Adipocyte (in vitro differentiated cells): ENCODE measurements at regions not wholly inside any gene's neighbourhood (a gene's known extent, or its start where the extent isn't known, plus 50 kb on each side); places are given as distances from the start of the nearest gene placed in this dataset.

Source experiments
- DNase-seq: peaks from one replicate; pipeline ENCODE4 v3.0.0-alpha.2; 2015; ENCODE audit warnings: low read depth
- H3K27me3 ChIP-seq: replicated peaks from 2 replicates; pipeline ENCODE4 v1.7.0; 2013; ENCODE audit warnings: mild to moderate bottlenecking, low read length, moderate library complexity; ENCODE audit not compliant: control insufficient read depth, insufficient read depth
- H3K36me3 ChIP-seq: 2 replicates; pipeline ENCODE4 v1.7.0; 2013; ENCODE audit warnings: low read length, mild to moderate bottlenecking, moderate library complexity; ENCODE audit not compliant: control insufficient read depth, insufficient read depth, severe bottlenecking
- H3K4me1 ChIP-seq: 2 replicates; pipeline ENCODE4 v1.7.0; 2013; ENCODE audit warnings: mild to moderate bottlenecking, low read length, moderate library complexity; ENCODE audit not compliant: control insufficient read depth, insufficient read depth
- H3K4me3 ChIP-seq: 2 replicates; pipeline ENCODE4 v1.7.0; 2013; ENCODE audit warnings: mild to moderate bottlenecking, low read length, moderate library complexity
- H3K9ac ChIP-seq: 2 replicates; pipeline ENCODE4 v1.7.0; 2013; ENCODE audit warnings: mild to moderate bottlenecking, low read length, moderate library complexity
- H3K9me3 ChIP-seq: 2 replicates; pipeline ENCODE4 v1.7.0; 2013; ENCODE audit warnings: mild to moderate bottlenecking, low read length, moderate library complexity; ENCODE audit not compliant: control insufficient read depth

GRCh38 chr4:12145768-12146167, 717.1 kb upstream of the HS3ST1 start:
- H3K9me3 ChIP-seq: no peaks in the 10 kb centered on the region
- no peaks in the 10 kb centered on the region for H3K4me1 ChIP-seq
- H3K4me3 ChIP-seq: no peak overlapping the region
- H3K36me3 ChIP-seq: no peaks in the 10 kb centered on the region
- DNase-seq: no peak
- H3K9ac ChIP-seq: no peak overlapping the region
- no peaks in the 10 kb centered on the region for H3K27me3 ChIP-seq

- Histone ChIP-seq H3K4me3 (no peak overlapping the region), H3K36me3 (no peaks in the 10 kb centered on the region), H3K27me3 (no peaks in the 10 kb centered on the region), H3K4me1 (no peaks in the 10 kb centered on the region), H3K9me3 (no peaks in the 10 kb centered on the region), H3K9ac (no peak overlapping the region)
- no peak for DNase-seq
Observed at GRCh38 chr4:12145106-12145505, 716.4 kb upstream of the HS3ST1 start.

DNA sequence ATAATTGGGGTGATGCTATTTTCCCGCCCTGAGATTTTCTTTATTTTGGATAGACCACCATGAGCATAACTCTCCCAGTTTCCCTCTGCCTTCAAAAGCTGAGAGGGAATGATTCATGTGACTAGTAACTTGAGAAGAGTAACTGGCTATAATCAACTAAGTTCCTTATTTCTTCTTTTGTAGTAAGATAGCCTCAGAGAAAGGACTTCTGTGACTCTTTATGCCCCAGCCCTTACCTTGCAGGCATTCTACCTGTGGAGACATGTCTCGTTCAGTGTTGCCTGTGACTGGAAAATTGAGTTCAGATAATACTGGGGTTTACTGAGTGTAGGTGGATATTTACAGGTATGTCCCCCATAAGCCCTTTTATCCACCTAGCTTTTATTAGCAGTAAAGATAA, 715.4 kb upstream of the HS3ST1 start:
- Histone ChIP-seq H3K27me3 (no peaks in the 10 kb centered on the region), H3K36me3 (no peaks in the 10 kb centered on the region)

GRCh38 chr4:12140864-12141263, 712.2 kb upstream of the HS3ST1 start:
- H3K9me3 ChIP-seq: no peaks in the 10 kb centered on the region
- no peaks in the 10 kb centered on the region for H3K4me1 ChIP-seq
- no peaks in the 10 kb centered on the region for H3K36me3 ChIP-seq
- H3K9ac ChIP-seq: no peak overlapping the region
- H3K27me3 ChIP-seq: no peaks in the 10 kb centered on the region
- no peak overlapping the region for H3K4me3 ChIP-seq
- no peak for DNase-seq

More for the DNA sequence above, 715.4 kb upstream of the HS3ST1 start:
- no peak for DNase-seq
- Histone ChIP-seq H3K4me3 (no peak overlapping the region), H3K9me3 (no peaks in the 10 kb centered on the region), H3K9ac (no peak overlapping the region), H3K4me1 (no peaks in the 10 kb centered on the region)

DNA sequence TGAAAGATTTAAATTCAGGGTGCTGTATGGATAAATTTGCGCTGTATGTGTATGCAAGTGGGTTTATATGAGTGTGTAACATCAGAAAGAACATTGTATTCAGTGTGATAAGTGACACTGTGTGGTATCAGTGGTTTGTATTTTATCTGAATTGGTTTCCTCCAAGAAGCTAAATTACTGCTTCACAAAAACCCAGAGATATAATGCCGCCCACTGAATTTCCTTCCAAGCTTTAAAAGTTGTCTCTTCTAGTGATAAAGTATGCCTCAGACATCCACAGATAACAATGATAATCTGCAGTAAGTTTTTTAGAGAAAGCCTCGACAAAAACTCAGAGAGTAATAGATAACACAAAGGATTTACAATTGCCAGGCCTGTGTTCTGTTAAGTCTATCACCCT, 710.6 kb upstream of the HS3ST1 start:
- H3K4me1 ChIP-seq: no peaks in the 10 kb centered on the region
- H3K9ac ChIP-seq: no peak overlapping the region
- H3K9me3 ChIP-seq: no peaks in the 10 kb centered on the region
- no peak overlapping the region for H3K4me3 ChIP-seq
- no peak for DNase-seq
- H3K27me3 ChIP-seq: no peaks in the 10 kb centered on the region
- H3K36me3 ChIP-seq: no peaks in the 10 kb centered on the region

- Histone ChIP-seq H3K36me3 (no peaks in the 10 kb centered on the region), H3K27me3 (no peaks in the 10 kb centered on the region), H3K4me3 (no peak overlapping the region), H3K9ac (no peak overlapping the region), H3K4me1 (no peaks in the 10 kb centered on the region), H3K9me3 (peaks cover 5% of the 10 kb centered on the region)
- no peak for DNase-seq
Observed at GRCh38 chr4:12138488-12138887, 709.8 kb upstream of the HS3ST1 start.

DNA sequence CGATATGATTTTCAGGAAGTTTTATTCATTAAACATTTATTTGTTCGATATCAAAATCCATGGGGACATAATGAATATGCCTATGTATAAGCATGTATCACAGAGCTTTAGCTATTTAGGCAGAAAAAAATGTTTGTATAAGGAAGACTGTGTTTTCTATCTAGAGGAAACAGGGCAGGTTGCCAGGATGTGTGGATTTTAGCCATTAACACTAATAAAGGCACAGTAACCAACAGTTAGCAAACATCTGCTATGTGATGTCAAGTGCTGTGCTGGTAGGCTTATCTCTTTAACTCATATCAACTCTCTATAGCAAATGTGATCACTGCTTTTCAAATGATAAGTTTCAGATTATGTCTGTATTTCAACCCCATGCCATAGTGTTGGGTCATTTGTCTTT, 708.9 kb upstream of the HS3ST1 start:
- Histone ChIP-seq H3K36me3 (no peaks in the 10 kb centered on the region), H3K4me1 (no peaks in the 10 kb centered on the region), H3K9me3 (peaks cover 9% of the 10 kb centered on the region), H3K4me3 (no peak overlapping the region), H3K9ac (no peak overlapping the region), H3K27me3 (no peaks in the 10 kb centered on the region)
- no peak for DNase-seq

GRCh38 chr4:12126474-12126873, 697.8 kb upstream of the HS3ST1 start:
- no peak overlapping the region for H3K4me3 ChIP-seq
- no peaks in the 10 kb centered on the region for H3K4me1 ChIP-seq
- no peaks in the 10 kb centered on the region for H3K36me3 ChIP-seq
- no peak overlapping the region for H3K9ac ChIP-seq
- no peak for DNase-seq
- no peaks in the 10 kb centered on the region for H3K27me3 ChIP-seq
- H3K9me3 ChIP-seq: peaks cover 11% of the 10 kb centered on the region

DNA sequence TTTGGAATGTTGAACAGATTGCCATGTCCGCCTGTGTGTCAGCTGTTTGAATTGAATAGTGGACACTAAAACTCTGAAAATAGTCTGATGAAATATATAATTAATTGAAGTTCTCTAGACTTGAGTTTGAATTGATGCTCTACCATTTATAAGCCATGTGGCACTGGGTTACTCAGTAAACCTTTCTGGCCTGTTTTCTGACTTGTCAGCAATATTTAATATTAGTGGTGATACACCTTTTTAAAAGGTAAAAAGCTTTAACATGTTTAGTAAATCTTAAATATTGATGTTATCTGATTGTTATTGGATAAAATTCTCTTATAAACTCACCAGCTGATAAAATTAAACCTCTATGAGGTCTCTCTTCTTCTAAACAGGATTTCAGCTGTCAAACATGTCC, 695.4 kb upstream of the HS3ST1 start:
- Histone ChIP-seq H3K36me3 (no peaks in the 10 kb centered on the region), H3K9ac (no peak overlapping the region), H3K4me1 (no peaks in the 10 kb centered on the region), H3K27me3 (no peaks in the 10 kb centered on the region), H3K9me3 (peaks cover 4% of the 10 kb centered on the region), H3K4me3 (no peak overlapping the region)
- no peak for DNase-seq

GRCh38 chr4:12123707-12124106, 695.0 kb upstream of the HS3ST1 start:
- Histone ChIP-seq H3K36me3 (no peaks in the 10 kb centered on the region), H3K27me3 (no peaks in the 10 kb centered on the region), H3K9ac (no peak overlapping the region), H3K4me3 (no peak overlapping the region), H3K4me1 (no peaks in the 10 kb centered on the region), H3K9me3 (peaks cover under 1% of the 10 kb centered on the region)
- no peak for DNase-seq

- no peaks in the 10 kb centered on the region for H3K27me3 ChIP-seq
- H3K4me1 ChIP-seq: no peaks in the 10 kb centered on the region
- DNase-seq: no peak
- H3K9ac ChIP-seq: no peak overlapping the region
- H3K9me3 ChIP-seq: no peaks in the 10 kb centered on the region
- H3K36me3 ChIP-seq: no peaks in the 10 kb centered on the region
- no peak overlapping the region for H3K4me3 ChIP-seq
Observed at GRCh38 chr4:12122316-12122715, 693.6 kb upstream of the HS3ST1 start.

- no peaks in the 10 kb centered on the region for H3K4me1 ChIP-seq
- H3K36me3 ChIP-seq: no peaks in the 10 kb centered on the region
- H3K4me3 ChIP-seq: no peak overlapping the region
- no peak overlapping the region for H3K9ac ChIP-seq
- peaks cover 6% of the 10 kb centered on the region for H3K9me3 ChIP-seq
- no peaks in the 10 kb centered on the region for H3K27me3 ChIP-seq
- DNase-seq: no peak
Observed at GRCh38 chr4:12120968-12121367, 692.3 kb upstream of the HS3ST1 start.
